Heart left ventricle (tissue), 16 donors: ENCODE measurements at regions not wholly inside any gene's neighbourhood (a gene's known extent, or its start where the extent isn't known, plus 50 kb on each side); places are given as distances from the start of the nearest gene placed in this dataset.

Experiments used
- ATAC-seq, 4 donors: fragments of 200-7000 bp; cut with Tn5 transposase; one replicate each; pipeline ENCODE4 v1.9.1; 2020 to 2022; ENCODE audit warnings: moderate library complexity in 4 of 4, mild to moderate bottlenecking in 3 of 4, moderate number of reproducible peaks in 1 of 4
- DNase-seq, 5 donors: peaks; one replicate each; pipeline ENCODE4 v3.0.0-alpha.2; 2020
- H3K27ac ChIP-seq, 12 donors: fragments of 200-600 bp; sonication (generic) in 4 of 12; one replicate each; pipeline versions ENCODE4 v1.5.0 to v1.8.0; 2016 to 2022; ENCODE audit warnings: mild to moderate bottlenecking in 2 of 12
- H3K27me3 ChIP-seq, 9 donors: fragments of 200-600 bp; sonication (generic) in 2 of 9; one replicate each; pipeline versions ENCODE4 v1.5.1 to v1.8.0; 2016 to 2022; ENCODE audit warnings: mild to moderate bottlenecking in 3 of 9
- H3K36me3 ChIP-seq, 9 donors: fragments of 200-600 bp; sonication (generic) in 2 of 9; one replicate each; pipeline versions ENCODE4 v1.5.0 to v1.8.0; 2018 to 2022; ENCODE audit warnings: mild to moderate bottlenecking in 2 of 9
- H3K4me1 ChIP-seq, 12 donors: fragments of 200-600 bp; sonication (generic) in 4 of 12; one replicate each; pipeline versions ENCODE4 v1.5.0 to v1.8.0; 2016 to 2022; ENCODE audit warnings: mild to moderate bottlenecking in 3 of 12
- H3K4me3 ChIP-seq, 12 donors: fragments of 200-600 bp; sonication (generic) in 4 of 12; one replicate each; pipeline versions ENCODE4 v1.5.0 to v1.8.0; 2017 to 2022; ENCODE audit warnings: mild to moderate bottlenecking in 9 of 12, moderate library complexity in 4 of 12
- H3K9me3 ChIP-seq, 12 donors: fragments of 200-600 bp; sonication (generic) in 4 of 12; one replicate each; pipeline versions ENCODE4 v1.5.0 to v1.8.0; 2016 to 2022; ENCODE audit warnings: mild to moderate bottlenecking in 1 of 12
- POLR2A ChIP-seq, 2 donors: fragments of 450-650 bp; IDR thresholded peaks; one replicate each; pipeline ENCODE4 v1.6.1; 2017; ENCODE audit warnings: antibody characterized with exemption in 2 of 2, mild to moderate bottlenecking in 2 of 2, moderate library complexity in 2 of 2
- WGBS, 4 donors: extraction: QIAGEN DNeasy Blood & Tissue Kit in 2 of 4; methylation state at CpG; one replicate each; pipeline versions ENCODE4 v1.1.5 to v1.1.7; 2013 to 2018; 5-methylcytosine and 5-hydroxymethylcytosine counted together
- intact Hi-C, 10 donors: fragments of 100-400 bp; cut with DNase I; formaldehyde crosslinking; loops; one replicate each; pipeline versions ENCODE4 v1.11.1 to v1.14.2; 2022
- TF ChIP-seq, protein P1 (sequence below), 12 donors: fragments of 200-600 bp; sonication (generic) in 4 of 12; IDR thresholded peaks; one replicate each; pipeline versions ENCODE4 v1.5.0 to v1.8.0; 2018 to 2022; ENCODE audit warnings: antibody characterized with exemption in 12 of 12, mild to moderate bottlenecking in 5 of 12
- donor health status: ischemic (EF 13 %, LVEDD 7.1; RV severe dilation, severe dysfunction).
- donor health status: healthy with polysubstance abuse.
- donor health status: DM: no; HTN: yes; CAD: no.
- donor health status: DM: no; HTN: no; CAD: no.
- donor health status: ischemic (EF 25% LVEDD 6.9; RV normal size, moderate dysfunction).
- donor health status: ischemic (EF 25% LVEDD 5.7; RV mildly dilated, moderate dysfunction).
- donor health status: healthy.
- donor health status: DM: yes; HTN: yes; CAD: no.
- donor health status: ischemic (EF 35%, LVEDD 5.7; RV mildly dilated, moderate dysfunction).
- donor health status: nonischemic (EF 11% LVEDD 7.7; RV severe dilation, severe dysfunction).
- donor health status: DM: yes; HTN: yes; CAD: no.
- donor health status: PGD.
- donor health status: ischemic (EF 29% LVEDD 5.4; RV normal size, mild dysfunction).
- donor health status: nonischemic (EF 23%, LVEDD 6.1; RV moderate dilation, normal function).

DNA sequence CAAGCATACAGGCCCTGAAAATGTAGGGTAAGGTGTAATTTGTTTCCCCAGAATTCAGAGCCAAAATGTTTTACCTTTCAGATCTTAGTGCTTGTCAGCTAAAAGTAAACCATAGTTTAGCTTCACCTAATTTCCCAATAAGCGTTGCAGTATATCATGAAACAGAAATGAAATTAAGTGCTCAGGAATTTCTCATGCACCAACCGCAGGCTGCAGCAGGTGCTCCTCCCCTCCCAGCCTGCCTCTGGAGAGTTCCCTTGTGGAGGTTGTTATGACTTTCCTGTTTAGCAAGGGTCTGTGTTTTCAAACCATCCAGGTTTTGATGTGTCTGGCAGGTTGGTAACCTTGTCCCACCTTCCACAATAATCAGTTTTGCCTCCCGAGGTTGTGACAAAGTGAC, 118.5 kb downstream of the HLX start:
- H3K4me3 ChIP-seq, result no peak overlapping the region
- no peaks in the 10 kb centered on the region for H3K36me3 ChIP-seq
- TF ChIP-seq POLR2A (IDR thresholded peaks at IDR 0.05), result no peak
- TF ChIP-seq, protein P1, sequence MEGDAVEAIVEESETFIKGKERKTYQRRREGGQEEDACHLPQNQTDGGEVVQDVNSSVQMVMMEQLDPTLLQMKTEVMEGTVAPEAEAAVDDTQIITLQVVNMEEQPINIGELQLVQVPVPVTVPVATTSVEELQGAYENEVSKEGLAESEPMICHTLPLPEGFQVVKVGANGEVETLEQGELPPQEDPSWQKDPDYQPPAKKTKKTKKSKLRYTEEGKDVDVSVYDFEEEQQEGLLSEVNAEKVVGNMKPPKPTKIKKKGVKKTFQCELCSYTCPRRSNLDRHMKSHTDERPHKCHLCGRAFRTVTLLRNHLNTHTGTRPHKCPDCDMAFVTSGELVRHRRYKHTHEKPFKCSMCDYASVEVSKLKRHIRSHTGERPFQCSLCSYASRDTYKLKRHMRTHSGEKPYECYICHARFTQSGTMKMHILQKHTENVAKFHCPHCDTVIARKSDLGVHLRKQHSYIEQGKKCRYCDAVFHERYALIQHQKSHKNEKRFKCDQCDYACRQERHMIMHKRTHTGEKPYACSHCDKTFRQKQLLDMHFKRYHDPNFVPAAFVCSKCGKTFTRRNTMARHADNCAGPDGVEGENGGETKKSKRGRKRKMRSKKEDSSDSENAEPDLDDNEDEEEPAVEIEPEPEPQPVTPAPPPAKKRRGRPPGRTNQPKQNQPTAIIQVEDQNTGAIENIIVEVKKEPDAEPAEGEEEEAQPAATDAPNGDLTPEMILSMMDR (IDR thresholded peaks at IDR 0.05), result no peak
- DNase-seq, result no peak
- no peak overlapping the region for H3K27ac ChIP-seq
- peaks cover 0 to 25% (median 4%) of the 10 kb centered on the region in 12 donors for H3K4me1 ChIP-seq
- no peaks in the 10 kb centered on the region for H3K9me3 ChIP-seq
- H3K27me3 ChIP-seq, result no peaks in the 10 kb centered on the region
- no peak for ATAC-seq
- 74 to 88% (median 84%) methylated on average over 3 of the region's 3 CpGs for WGBS, 4 donors
- intact Hi-C loops, result loop anchor here in 2 of 10 donors (5.0 to 10.0 kb wide), 2 partner anchors 93 to 180 kb away; no protein-coding TSS in a partner anchor

DNA sequence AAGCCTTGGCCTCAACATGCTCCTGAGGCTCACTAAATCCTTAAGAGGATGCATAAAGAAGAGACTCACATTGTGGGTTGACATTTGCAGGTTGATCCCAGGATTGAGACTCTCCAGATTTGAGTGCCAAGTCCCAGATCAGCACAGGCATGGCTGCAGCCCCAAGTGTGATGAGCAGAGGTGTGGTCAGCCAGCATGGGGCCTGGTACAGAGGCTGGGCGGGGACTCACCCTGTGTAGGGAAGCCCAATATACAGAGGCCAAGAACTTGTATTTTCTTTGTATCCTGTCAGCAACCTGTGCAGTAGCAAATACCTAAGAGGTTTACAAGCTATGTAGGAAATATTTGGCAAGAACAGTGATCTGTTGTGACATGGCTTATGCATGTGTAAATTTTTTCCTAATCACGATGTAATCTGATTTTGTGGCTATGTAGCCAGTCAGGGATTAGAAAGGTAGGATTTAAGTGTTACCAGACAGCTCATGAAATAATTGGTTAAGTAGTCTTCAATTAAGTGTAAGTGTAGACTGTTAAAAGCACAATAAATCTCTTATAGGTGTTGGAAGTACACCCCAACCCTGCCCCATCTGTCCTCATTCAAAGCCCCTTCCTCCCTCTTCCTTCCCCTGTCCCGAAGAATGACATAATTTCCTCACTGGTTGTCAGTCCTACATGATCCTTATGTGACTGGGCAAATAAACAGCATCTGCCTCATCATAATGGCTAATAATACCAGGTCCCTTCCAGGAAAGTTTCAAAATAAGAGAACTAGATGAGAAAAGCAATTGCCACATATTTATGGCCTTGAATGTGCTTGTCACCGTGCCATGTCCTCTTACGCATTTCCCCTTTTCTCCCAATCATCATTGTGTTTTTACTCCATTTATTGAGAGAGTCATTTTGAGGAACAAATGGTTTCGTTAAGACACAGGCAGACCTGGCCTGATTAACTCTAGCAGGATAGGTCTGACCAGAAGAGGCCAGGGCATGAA, 120.9 kb downstream of the HLX start:
- DNase-seq, result peak in 4 of 5 donors; percentile 37 to 61 (median 46)
- ATAC-seq, result peak; percentile 84 to 96 (median 86)
- no peaks in the 10 kb centered on the region for H3K27me3 ChIP-seq
- peaks cover 0 to 7% (median 0%) of the 10 kb centered on the region in 12 donors for H3K9me3 ChIP-seq
- intact Hi-C loops, result loop anchor here in 2 of 10 donors (5.0 to 10.0 kb wide), 2 partner anchors 95 to 177 kb away; no protein-coding TSS in a partner anchor
- peak overlapping the region in 11 of 12 donors; percentile 2 to 78 (median 48) for H3K27ac ChIP-seq
- peaks cover 0 to 21% (median 4%) of the 10 kb centered on the region in 12 donors for H3K4me1 ChIP-seq
- no peaks in the 10 kb centered on the region for H3K36me3 ChIP-seq
- H3K4me3 ChIP-seq, result no peak overlapping the region
- TF ChIP-seq, protein P1 (IDR thresholded peaks at IDR 0.05), result no peak
- no peak for TF ChIP-seq POLR2A (IDR thresholded peaks at IDR 0.05)
- 42 to 56% (median 48%) methylated on average over 5 to 6 of the region's 6 CpGs for WGBS, 4 donors

- no peak overlapping the region for H3K4me3 ChIP-seq
- peaks cover 0 to 21% (median 4%) of the 10 kb centered on the region in 12 donors for H3K4me1 ChIP-seq
- peaks cover 0 to 15% (median 0%) of the 10 kb centered on the region in 12 donors for H3K9me3 ChIP-seq
- peak overlapping the region in 8 of 12 donors; percentile 47 to 78 (median 56) for H3K27ac ChIP-seq
- no peak for DNase-seq
- 86 to 97% (median 95%) methylated on average over 4 of the region's 4 CpGs for WGBS, 4 donors
- H3K27me3 ChIP-seq, result no peaks in the 10 kb centered on the region
- intact Hi-C loops, result no loop called here
- TF ChIP-seq POLR2A (IDR thresholded peaks at IDR 0.05), result no peak
- TF ChIP-seq, protein P1 (IDR thresholded peaks at IDR 0.05), result no peak
- ATAC-seq, result no peak
- no peaks in the 10 kb centered on the region for H3K36me3 ChIP-seq
Measured at GRCh38 chr1:221001167-221001566, 121.9 kb downstream of the HLX start.

- Histone ChIP-seq H3K4me1 (peaks cover 0 to 21% (median 4%) of the 10 kb centered on the region in 12 donors), H3K27ac (no peak overlapping the region), H3K4me3 (no peak overlapping the region), H3K27me3 (no peaks in the 10 kb centered on the region), H3K36me3 (no peaks in the 10 kb centered on the region), H3K9me3 (peaks cover 0 to 15% (median 0%) of the 10 kb centered on the region in 12 donors)
- intact Hi-C loops, result no loop called here
- TF ChIP-seq POLR2A (IDR thresholded peaks at IDR 0.05), result no peak
- TF ChIP-seq, protein P1 (IDR thresholded peaks at IDR 0.05), result no peak
- WGBS, 4 donors, result 95 to 99% (median 96%) methylated on average over 3 of the region's 3 CpGs
- DNase-seq, result no peak
- no peak for ATAC-seq
Measured at GRCh38 chr1:221002601-221003000, 123.4 kb downstream of the HLX start.
